ENCODE measurements at regions not wholly inside any gene's neighbourhood (a gene's known extent, or its start where the extent isn't known, plus 50 kb on each side); places are given as distances from the start of the nearest gene placed in this dataset.

GRCh38 chr16:54724346-54724925 lies 206.2 kb upstream of the IRX5 start:
- no peak for DNase-seq (ENCODE audit: low read depth)
- no peak for TF ChIP-seq CTCF (IDR thresholded peaks at IDR 0.05; ENCODE audit: low read depth, low read length, missing control alignments)
- H3K4me3 ChIP-seq (ENCODE audit: low read depth, low read length): no peak overlapping the region

GRCh38 chr16:54722210-54722676 lies 208.4 kb upstream of the IRX5 start:
- no peak for TF ChIP-seq CTCF (IDR thresholded peaks at IDR 0.05; ENCODE audit: low read depth, low read length, missing control alignments)
- DNase-seq (ENCODE audit: low read depth): no peak
- no peak overlapping the region for H3K4me3 ChIP-seq (ENCODE audit: low read depth, low read length)

GRCh38 chr16:54720259-54720658 lies 210.4 kb upstream of the IRX5 start:
- no peak for DNase-seq (ENCODE audit: low read depth)
- no peak for TF ChIP-seq CTCF (IDR thresholded peaks at IDR 0.05; ENCODE audit: low read depth, low read length, missing control alignments)
- H3K4me3 ChIP-seq (ENCODE audit: low read depth, low read length): no peak overlapping the region

- DNase-seq (ENCODE audit: low read depth): no peak
- no peak for TF ChIP-seq CTCF (IDR thresholded peaks at IDR 0.05; ENCODE audit: low read depth, low read length, missing control alignments)
- H3K4me3 ChIP-seq (ENCODE audit: low read depth, low read length): no peak overlapping the region
These were observed 211.0 kb upstream of the IRX5 start for GRCh38 chr16:54719624-54720023.

- no peak for TF ChIP-seq CTCF (IDR thresholded peaks at IDR 0.05; ENCODE audit: low read depth, low read length, missing control alignments)
- H3K4me3 ChIP-seq (ENCODE audit: low read depth, low read length): no peak overlapping the region
- no peak for DNase-seq (ENCODE audit: low read depth)
These were observed 212.3 kb upstream of the IRX5 start for GRCh38 chr16:54718376-54718775.

- TF ChIP-seq CTCF (IDR thresholded peaks at IDR 0.05; ENCODE audit: low read depth, low read length, missing control alignments): no peak
- H3K4me3 ChIP-seq (ENCODE audit: low read depth, low read length): no peak overlapping the region
- no peak for DNase-seq (ENCODE audit: low read depth)
These were observed 215.7 kb upstream of the IRX5 start for GRCh38 chr16:54715011-54715410.

- DNase-seq (ENCODE audit: low read depth): no peak
- H3K4me3 ChIP-seq (ENCODE audit: low read depth, low read length): no peak overlapping the region
- TF ChIP-seq CTCF (IDR thresholded peaks at IDR 0.05; ENCODE audit: low read depth, low read length, missing control alignments): no peak
These were observed 217.8 kb upstream of the IRX5 start for GRCh38 chr16:54712866-54713265.

Data from GM12864 (cell line).